ENCODE measurements at regions not wholly inside any gene's neighbourhood (a gene's known extent, or its start where the extent isn't known, plus 50 kb on each side); places are given as distances from the start of the nearest gene placed in this dataset.
A peak's percentile ranks its signal among the peaks of the same experiment; 100 is the strongest.

GRCh38 chr10:78985973-78986818, 82.6 kb upstream of the ZMIZ1 start:
- no peaks in the 10 kb centered on the region for H3K27me3 ChIP-seq (ENCODE audit: insufficient read depth in 3 of 3, low read length in 2 of 3)
- peaks cover 16% of the 10 kb centered on the region for H3K4me1 ChIP-seq
- intact Hi-C loops (cut with DNase I): loop anchor here in 1 of 2 donors (5.0 kb wide), 1 partner anchor 456 kb away; no protein-coding TSS in a partner anchor
- no peak overlapping the region for H3K27ac ChIP-seq
- H3K4me3 ChIP-seq: no peak overlapping the region
- H3K9me3 ChIP-seq: no peaks in the 10 kb centered on the region
- no peak for DNase-seq
- TF ChIP-seq, protein P1, sequence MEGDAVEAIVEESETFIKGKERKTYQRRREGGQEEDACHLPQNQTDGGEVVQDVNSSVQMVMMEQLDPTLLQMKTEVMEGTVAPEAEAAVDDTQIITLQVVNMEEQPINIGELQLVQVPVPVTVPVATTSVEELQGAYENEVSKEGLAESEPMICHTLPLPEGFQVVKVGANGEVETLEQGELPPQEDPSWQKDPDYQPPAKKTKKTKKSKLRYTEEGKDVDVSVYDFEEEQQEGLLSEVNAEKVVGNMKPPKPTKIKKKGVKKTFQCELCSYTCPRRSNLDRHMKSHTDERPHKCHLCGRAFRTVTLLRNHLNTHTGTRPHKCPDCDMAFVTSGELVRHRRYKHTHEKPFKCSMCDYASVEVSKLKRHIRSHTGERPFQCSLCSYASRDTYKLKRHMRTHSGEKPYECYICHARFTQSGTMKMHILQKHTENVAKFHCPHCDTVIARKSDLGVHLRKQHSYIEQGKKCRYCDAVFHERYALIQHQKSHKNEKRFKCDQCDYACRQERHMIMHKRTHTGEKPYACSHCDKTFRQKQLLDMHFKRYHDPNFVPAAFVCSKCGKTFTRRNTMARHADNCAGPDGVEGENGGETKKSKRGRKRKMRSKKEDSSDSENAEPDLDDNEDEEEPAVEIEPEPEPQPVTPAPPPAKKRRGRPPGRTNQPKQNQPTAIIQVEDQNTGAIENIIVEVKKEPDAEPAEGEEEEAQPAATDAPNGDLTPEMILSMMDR (IDR thresholded peaks at IDR 0.05): no peak
- no peaks in the 10 kb centered on the region for H3K36me3 ChIP-seq (ENCODE audit: insufficient read depth in 1 of 2, low read depth in 1 of 2)
- ATAC-seq: peak in 2 of 4 donors; percentile 33 to 64
- 82 to 89% (median 85%) methylated on average over 8 of the region's 8 CpGs for WGBS, 3 donors

DNA sequence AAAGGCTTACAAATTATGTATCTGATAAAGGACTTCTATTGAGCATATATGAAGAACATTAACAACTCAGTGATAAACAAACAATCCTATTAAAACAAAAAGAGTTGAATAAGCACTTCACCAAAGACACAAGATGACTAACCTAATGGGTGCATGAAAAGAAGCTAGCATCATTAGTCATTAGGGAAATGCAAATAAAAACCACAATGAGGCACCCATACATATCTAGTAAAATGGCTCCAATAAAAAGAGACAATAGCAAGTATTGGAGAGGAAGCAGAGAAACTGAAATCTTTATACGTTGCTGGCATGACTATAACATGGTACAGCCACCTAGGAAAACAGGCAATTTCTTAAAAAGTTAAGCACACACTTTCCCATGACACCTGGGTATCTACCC, 77.6 kb upstream of the ZMIZ1 start:
- ATAC-seq (no peak), DNase-seq (no peak)
- H3K4me1 ChIP-seq: peaks cover 12% of the 10 kb centered on the region
- intact Hi-C loops (cut with DNase I): no loop called here
- 67 to 80% (median 79%) methylated on average over 1 of the region's 1 CpG for WGBS, 3 donors
- H3K9me3 ChIP-seq: no peaks in the 10 kb centered on the region
- H3K27me3 ChIP-seq (ENCODE audit: insufficient read depth in 3 of 3, low read length in 2 of 3): no peaks in the 10 kb centered on the region
- H3K36me3 ChIP-seq (ENCODE audit: insufficient read depth in 1 of 2, low read depth in 1 of 2): no peaks in the 10 kb centered on the region
- H3K27ac ChIP-seq: no peak overlapping the region
- H3K4me3 ChIP-seq: no peak overlapping the region
- TF ChIP-seq, protein P1 (IDR thresholded peaks at IDR 0.05): no peak

DNA sequence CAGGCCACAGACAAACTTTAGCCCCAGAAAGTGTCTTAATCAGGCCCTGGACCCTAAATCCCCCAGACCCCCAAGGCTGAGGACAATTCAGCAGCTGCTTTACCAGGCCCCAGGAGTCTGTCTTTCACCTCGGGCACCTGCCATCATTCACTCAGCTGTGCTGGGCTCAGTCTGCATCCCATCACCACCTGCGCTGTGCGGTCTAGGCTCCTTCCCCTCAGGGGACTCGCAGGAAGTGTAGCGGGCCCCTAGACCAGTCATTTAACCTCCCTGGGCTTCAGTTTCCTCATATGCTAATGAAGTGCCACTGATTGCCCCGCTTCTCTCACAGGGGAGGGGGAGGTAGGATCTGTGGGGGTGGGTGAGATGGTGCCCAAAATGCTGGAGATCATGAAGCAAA, 76.4 kb upstream of the ZMIZ1 start:
- 85 to 89% (median 88%) methylated on average over 6 of the region's 6 CpGs for WGBS, 3 donors
- intact Hi-C loops (cut with DNase I): no loop called here
- Histone ChIP-seq H3K36me3 (ENCODE audit: insufficient read depth in 1 of 2, low read depth in 1 of 2) (no peaks in the 10 kb centered on the region), H3K9me3 (no peaks in the 10 kb centered on the region), H3K4me1 (peaks cover 4% of the 10 kb centered on the region), H3K27me3 (ENCODE audit: insufficient read depth in 3 of 3, low read length in 2 of 3) (no peaks in the 10 kb centered on the region), H3K4me3 (no peak overlapping the region), H3K27ac (no peak overlapping the region)
- peak in 1 of 2 donors; percentile 7 for DNase-seq
- TF ChIP-seq, protein P1 (IDR thresholded peaks at IDR 0.05): no peak
- ATAC-seq: no peak

- TF ChIP-seq, protein P1 (IDR thresholded peaks at IDR 0.05): no peak
- Histone ChIP-seq H3K9me3 (no peaks in the 10 kb centered on the region), H3K36me3 (ENCODE audit: insufficient read depth in 1 of 2, low read depth in 1 of 2) (no peaks in the 10 kb centered on the region), H3K27me3 (ENCODE audit: insufficient read depth in 3 of 3, low read length in 2 of 3) (no peaks in the 10 kb centered on the region), H3K27ac (no peak overlapping the region), H3K4me1 (peaks cover 13% of the 10 kb centered on the region), H3K4me3 (no peak overlapping the region)
- ATAC-seq (no peak), DNase-seq (peak in 1 of 2 donors; percentile 21)
- WGBS, 3 donors: 89 to 94% (median 93%) methylated on average over 10 of the region's 10 CpGs
- intact Hi-C loops (cut with DNase I): no loop called here
These were observed 75.4 kb upstream of the ZMIZ1 start for GRCh38 chr10:78993261-78993945.
